ENCODE measurements at regions not wholly inside any gene's neighbourhood (a gene's known extent, or its start where the extent isn't known, plus 50 kb on each side); places are given as distances from the start of the nearest gene placed in this dataset.

GRCh38 chr15:69974321-69974720, 123.4 kb downstream of the TLE3 start:
- H3K79me2 ChIP-seq (ENCODE audit: low read length) = no peaks in the 10 kb centered on the region
- peaks cover 4% of the 10 kb centered on the region for H3F3A ChIP-seq (ENCODE audit: insufficient read depth, low read length)
- peaks cover 9% of the 10 kb centered on the region for H3K4me1 ChIP-seq (ENCODE audit: low read length)
- H3K9me3 ChIP-seq (replicated peaks; ENCODE audit: insufficient read depth, low read length) = no peaks in the 10 kb centered on the region
- H3K9me2 ChIP-seq (replicated peaks; ENCODE audit: insufficient read depth, low read length) = no peaks in the 10 kb centered on the region
- no peaks in the 10 kb centered on the region for H3K36me3 ChIP-seq (replicated peaks; ENCODE audit: insufficient read depth, low read length)
- H4K20me1 ChIP-seq (ENCODE audit: insufficient read depth, low read length) = no peaks in the 10 kb centered on the region
- no peak overlapping the region for H2AFZ ChIP-seq (ENCODE audit: low read length)
- no peak overlapping the region for H3K4me2 ChIP-seq (ENCODE audit: low read depth, low read length)
- TF ChIP-seq EZH2 (optimal IDR thresholded peaks at IDR 0.05; ENCODE audit: low read depth, low read length) (no peak), CTCF (IDR thresholded peaks at IDR 0.05; ENCODE audit: low read length) (no peak), EZH2phosphoT487 (IDR thresholded peaks at IDR 0.05; ENCODE audit: low read length) (no peak)
- H3K27me3 ChIP-seq (replicated peaks; ENCODE audit: insufficient read depth, low read length) = no peaks in the 10 kb centered on the region
- H3K4me3 ChIP-seq (ENCODE audit: low read length) = no peak overlapping the region
- no peak overlapping the region for H3K9ac ChIP-seq (ENCODE audit: low read length)
- no peak overlapping the region for H3K27ac ChIP-seq (ENCODE audit: low read length)
- DNase-seq = no peak

DNA sequence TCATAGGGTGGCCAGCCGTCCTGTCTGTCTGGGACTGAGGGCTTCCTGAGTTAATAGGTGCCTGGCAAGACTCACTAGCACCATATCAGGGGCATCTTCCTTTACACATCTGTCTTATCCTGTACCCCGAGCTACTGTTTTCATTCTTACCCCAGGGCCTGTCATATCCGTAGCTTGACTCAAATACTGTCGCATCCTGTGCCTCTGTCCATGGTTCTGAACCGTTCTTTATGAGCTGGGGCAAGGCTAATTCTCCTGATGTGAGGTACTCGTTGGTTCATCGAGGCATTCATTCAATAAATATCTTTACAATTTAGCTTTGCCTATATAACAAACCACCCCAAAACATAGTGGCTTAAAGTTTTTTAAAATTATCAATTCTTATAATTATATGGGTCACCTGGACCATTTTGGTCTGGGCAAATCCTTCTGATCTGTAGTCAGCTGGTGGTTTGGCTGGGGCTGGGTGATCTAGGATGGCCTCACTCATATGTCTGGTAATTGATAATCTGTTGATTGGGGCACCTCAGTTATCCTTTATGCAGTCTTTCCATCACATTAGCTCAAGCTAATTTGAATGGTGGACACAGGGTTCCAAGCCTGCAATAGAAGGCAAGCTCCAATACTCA, 121.2 kb downstream of the TLE3 start:
- no peak overlapping the region for H3K4me2 ChIP-seq (ENCODE audit: low read depth, low read length)
- H2AFZ ChIP-seq (ENCODE audit: low read length) = no peak overlapping the region
- no peak overlapping the region for H3K9ac ChIP-seq (ENCODE audit: low read length)
- TF ChIP-seq EZH2 (optimal IDR thresholded peaks at IDR 0.05; ENCODE audit: low read depth, low read length) (no peak), CTCF (IDR thresholded peaks at IDR 0.05; ENCODE audit: low read length) (no peak), EZH2phosphoT487 (IDR thresholded peaks at IDR 0.05; ENCODE audit: low read length) (no peak)
- DNase-seq = peak; percentile 69
- no peak overlapping the region for H3K4me3 ChIP-seq (ENCODE audit: low read length)
- no peaks in the 10 kb centered on the region for H3K27me3 ChIP-seq (replicated peaks; ENCODE audit: insufficient read depth, low read length)
- H3K27ac ChIP-seq (ENCODE audit: low read length) = no peak overlapping the region
- H3K36me3 ChIP-seq (replicated peaks; ENCODE audit: insufficient read depth, low read length) = no peaks in the 10 kb centered on the region
- H3K9me3 ChIP-seq (replicated peaks; ENCODE audit: insufficient read depth, low read length) = no peaks in the 10 kb centered on the region
- peaks cover 26% of the 10 kb centered on the region for H3F3A ChIP-seq (ENCODE audit: insufficient read depth, low read length)
- peaks cover 29% of the 10 kb centered on the region for H3K4me1 ChIP-seq (ENCODE audit: low read length)
- H4K20me1 ChIP-seq (ENCODE audit: insufficient read depth, low read length) = no peaks in the 10 kb centered on the region
- H3K79me2 ChIP-seq (ENCODE audit: low read length) = no peaks in the 10 kb centered on the region
- no peaks in the 10 kb centered on the region for H3K9me2 ChIP-seq (replicated peaks; ENCODE audit: insufficient read depth, low read length)

DNA sequence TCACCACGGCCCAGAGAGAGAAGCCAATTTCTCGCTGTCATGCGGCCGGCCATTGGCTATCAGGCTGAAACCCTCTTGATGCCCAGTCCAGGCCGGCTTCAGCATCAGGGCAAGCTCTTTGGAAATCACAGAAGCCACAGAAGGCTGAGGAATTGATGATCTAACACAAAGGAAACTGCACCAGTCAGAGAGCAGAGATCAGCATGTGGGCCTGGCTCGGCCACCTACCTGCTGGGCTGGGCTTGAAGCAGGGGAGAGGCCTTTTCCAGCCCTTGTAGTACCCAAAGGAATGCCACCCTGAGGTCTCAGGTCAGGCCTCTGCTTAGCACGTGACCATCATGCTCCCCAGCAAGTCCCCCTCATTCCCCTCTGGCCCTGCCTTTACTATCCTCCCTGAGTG, 119.1 kb downstream of the TLE3 start:
- Histone ChIP-seq H3K79me2 (ENCODE audit: low read length) (no peaks in the 10 kb centered on the region), H3K9ac (ENCODE audit: low read length) (no peak overlapping the region), H3K27ac (ENCODE audit: low read length) (peak overlapping the region; percentile 93; the same call in 1 of the 2 replicates), H3K9me3 (replicated peaks; ENCODE audit: insufficient read depth, low read length) (no peaks in the 10 kb centered on the region), H3K4me3 (ENCODE audit: low read length) (no peak overlapping the region), H3K36me3 (replicated peaks; ENCODE audit: insufficient read depth, low read length) (no peaks in the 10 kb centered on the region), H4K20me1 (ENCODE audit: insufficient read depth, low read length) (no peaks in the 10 kb centered on the region), H3F3A (ENCODE audit: insufficient read depth, low read length) (peaks cover 28% of the 10 kb centered on the region), H3K9me2 (replicated peaks; ENCODE audit: insufficient read depth, low read length) (no peaks in the 10 kb centered on the region), H3K4me2 (ENCODE audit: low read depth, low read length) (peak overlapping the region; percentile 69; the same call in 1 of the 2 replicates), H3K27me3 (replicated peaks; ENCODE audit: insufficient read depth, low read length) (no peaks in the 10 kb centered on the region), H2AFZ (ENCODE audit: low read length) (peak overlapping the region; percentile 48; the same call in 1 of the 2 replicates), H3K4me1 (ENCODE audit: low read length) (peaks cover 39% of the 10 kb centered on the region)
- no peak for DNase-seq
- TF ChIP-seq EZH2phosphoT487 (IDR thresholded peaks at IDR 0.05; ENCODE audit: low read length) (no peak), EZH2 (optimal IDR thresholded peaks at IDR 0.05; ENCODE audit: low read depth, low read length) (no peak), CTCF (IDR thresholded peaks at IDR 0.05; ENCODE audit: low read length) (no peak)

Measured in MM.1S (cell line).